ENCODE measurements at regions not wholly inside any gene's neighbourhood (a gene's known extent, or its start where the extent isn't known, plus 50 kb on each side); places are given as distances from the start of the nearest gene placed in this dataset.
A peak's percentile ranks its signal among the peaks of the same experiment; 100 is the strongest.

GRCh38 chr7:22624781-22625180 lies 102.2 kb upstream of the IL6 start:
- DNase-seq (ENCODE audit: low read depth), result no peak

- DNase-seq (ENCODE audit: low read depth), result no peak
Measured at GRCh38 chr7:22622116-22622785, 104.7 kb upstream of the IL6 start.

GRCh38 chr7:22618528-22618927 lies 108.5 kb upstream of the IL6 start:
- no peak for DNase-seq (ENCODE audit: low read depth)

- no peak for DNase-seq (ENCODE audit: low read depth)
Measured at GRCh38 chr7:22617166-22617565, 109.8 kb upstream of the IL6 start.

- DNase-seq (ENCODE audit: low read depth), result no peak
Measured at GRCh38 chr7:22613496-22613895, 113.5 kb upstream of the IL6 start.

- DNase-seq (ENCODE audit: low read depth), result no peak
Measured at GRCh38 chr7:22612776-22613175, 112.8 kb upstream of the STEAP1B start.

GRCh38 chr7:22611758-22612079 lies 111.7 kb upstream of the STEAP1B start:
- no peak for DNase-seq (ENCODE audit: low read depth)

- no peak for DNase-seq (ENCODE audit: low read depth)
Measured at GRCh38 chr7:22610951-22611757, 111.2 kb upstream of the STEAP1B start.

GRCh38 chr7:22610263-22610662 lies 110.3 kb upstream of the STEAP1B start:
- DNase-seq (ENCODE audit: low read depth), result no peak

GRCh38 chr7:22607180-22607579 lies 107.2 kb upstream of the STEAP1B start:
- no peak for DNase-seq (ENCODE audit: low read depth)

GRCh38 chr7:22604246-22604645 lies 104.3 kb upstream of the STEAP1B start:
- no peak for DNase-seq (ENCODE audit: low read depth)

- peak; percentile 56 for DNase-seq (ENCODE audit: low read depth)
Measured at GRCh38 chr7:22601812-22602565, 102.0 kb upstream of the STEAP1B start.

GRCh38 chr7:22601408-22601807 lies 101.4 kb upstream of the STEAP1B start:
- no peak for DNase-seq (ENCODE audit: low read depth)

GRCh38 chr7:22601003-22601402 lies 101.0 kb upstream of the STEAP1B start:
- no peak for DNase-seq (ENCODE audit: low read depth)

GRCh38 chr7:22598318-22598920 lies 98.4 kb upstream of the STEAP1B start:
- DNase-seq (ENCODE audit: low read depth), result no peak

GRCh38 chr7:22597844-22598243 lies 97.9 kb upstream of the STEAP1B start:
- DNase-seq (ENCODE audit: low read depth), result no peak

GRCh38 chr7:22596763-22597400 lies 96.9 kb upstream of the STEAP1B start:
- no peak for DNase-seq (ENCODE audit: low read depth)

GRCh38 chr7:22594020-22594419 lies 94.0 kb upstream of the STEAP1B start:
- DNase-seq (ENCODE audit: low read depth), result no peak

- DNase-seq (ENCODE audit: low read depth), result no peak
Measured at GRCh38 chr7:22591271-22591670, 91.3 kb upstream of the STEAP1B start.

- DNase-seq (ENCODE audit: low read depth), result no peak
Measured at GRCh38 chr7:22589641-22590201, 89.7 kb upstream of the STEAP1B start.

GRCh38 chr7:22588351-22588750 lies 88.4 kb upstream of the STEAP1B start:
- DNase-seq (ENCODE audit: low read depth), result no peak

GRCh38 chr7:22587322-22587721 lies 87.3 kb upstream of the STEAP1B start:
- DNase-seq (ENCODE audit: low read depth), result no peak
